Psoas muscle (tissue), 7 donors: ENCODE measurements at regions not wholly inside any gene's neighbourhood (a gene's known extent, or its start where the extent isn't known, plus 50 kb on each side); places are given as distances from the start of the nearest gene placed in this dataset.

ENCODE experiments used
- ATAC-seq, 4 donors: fragments of 200-7000 bp; cut with Tn5 transposase; one replicate each; pipeline ENCODE4 v1.9.1; 2020; ENCODE audit warnings: moderate library complexity in 3 of 4, mild to moderate bottlenecking in 2 of 4
- DNase-seq, 2 donors: peaks; one replicate each; pipeline ENCODE4 v3.0.0-alpha.2; 2020
- H3K27ac ChIP-seq: fragments of 200-600 bp; one replicate; pipeline ENCODE4 v1.8.0; 2022
- H3K27me3 ChIP-seq, 3 donors: fragments of 200-600 bp in 1 of 3; one replicate each; pipeline versions ENCODE4 v1.6.1 to v1.8.0; 2013 to 2022; ENCODE audit warnings: low read length in 2 of 3, mild to moderate bottlenecking in 2 of 3, moderate library complexity in 1 of 3; ENCODE audit not compliant: insufficient read depth in 3 of 3
- H3K36me3 ChIP-seq, 2 donors: fragments of 200-600 bp in 1 of 2; one replicate each; pipeline versions ENCODE4 v1.6.1 to v1.8.0; 2013 to 2022; ENCODE audit warnings: low read depth in 1 of 2, mild to moderate bottlenecking in 1 of 2, moderate library complexity in 1 of 2; ENCODE audit not compliant: insufficient read depth in 1 of 2
- H3K4me1 ChIP-seq: fragments of 200-600 bp; one replicate; pipeline ENCODE4 v1.8.0; 2022
- H3K4me3 ChIP-seq: fragments of 200-600 bp; one replicate; pipeline ENCODE4 v1.8.0; 2022; ENCODE audit warnings: mild to moderate bottlenecking
- H3K9me3 ChIP-seq: fragments of 200-600 bp; one replicate; pipeline ENCODE4 v1.8.0; 2022
- WGBS, 3 donors: extraction: QIAGEN DNeasy Blood & Tissue Kit; methylation state at CpG; one replicate each; pipeline versions ENCODE4 v1.1.6 to v1.1.7; 2013; 5-methylcytosine and 5-hydroxymethylcytosine counted together
- intact Hi-C, 2 donors: fragments of 100-400 bp; cut with DNase I; formaldehyde crosslinking; loops; one replicate each; pipeline versions ENCODE4 v1.11.0 to v1.14.2; 2022
- TF ChIP-seq, protein P1 (sequence below): fragments of 200-600 bp; IDR thresholded peaks from one replicate; pipeline ENCODE4 v1.8.0; 2022; ENCODE audit warnings: antibody characterized with exemption
- donor health status: healthy with polysubstance abuse.
- donor health status: DM: no; HTN: no; CAD: no; lungs with moderate emphysema.
- donor health status: Bipolar disorder and iron deficiency.
- donor health status: healthy.
- donor health status: DM: yes; HTN: yes; CAD: no.
- donor health status: DM: no; HTN: no; CAD: no.
- donor health status: DM: yes; HTN: yes; CAD: no.

GRCh38 chr14:42782754-42783153 lies 1176.1 kb downstream of the LRFN5 start:
- peaks cover 2% of the 10 kb centered on the region for H3K9me3 ChIP-seq

DNA sequence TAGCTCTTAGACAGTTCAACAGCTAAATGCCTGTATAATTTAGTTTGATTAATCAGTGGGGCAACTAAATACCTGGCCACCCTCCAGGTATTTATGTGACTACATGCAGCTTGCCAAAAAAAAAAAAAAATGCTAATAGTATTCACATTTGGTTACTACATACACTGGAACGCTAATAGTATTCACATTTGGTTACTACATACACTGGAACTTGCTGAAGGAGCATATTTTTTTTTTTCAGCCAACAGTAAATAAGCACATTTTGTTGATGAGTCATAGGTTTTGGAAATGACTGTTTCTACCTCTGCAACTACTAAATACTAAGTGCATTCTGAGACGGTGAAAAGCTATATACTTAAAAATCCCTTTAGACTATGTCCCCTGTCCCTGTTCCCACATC lies 1172.3 kb downstream of the LRFN5 start:
- H3K27ac ChIP-seq: no peak overlapping the region
- no peaks in the 10 kb centered on the region for H3K4me1 ChIP-seq
- DNase-seq (no peak), ATAC-seq (no peak)
- no peaks in the 10 kb centered on the region for H3K27me3 ChIP-seq
- intact Hi-C loops: no loop called here
- no peak overlapping the region for H3K4me3 ChIP-seq
- TF ChIP-seq, protein P1, sequence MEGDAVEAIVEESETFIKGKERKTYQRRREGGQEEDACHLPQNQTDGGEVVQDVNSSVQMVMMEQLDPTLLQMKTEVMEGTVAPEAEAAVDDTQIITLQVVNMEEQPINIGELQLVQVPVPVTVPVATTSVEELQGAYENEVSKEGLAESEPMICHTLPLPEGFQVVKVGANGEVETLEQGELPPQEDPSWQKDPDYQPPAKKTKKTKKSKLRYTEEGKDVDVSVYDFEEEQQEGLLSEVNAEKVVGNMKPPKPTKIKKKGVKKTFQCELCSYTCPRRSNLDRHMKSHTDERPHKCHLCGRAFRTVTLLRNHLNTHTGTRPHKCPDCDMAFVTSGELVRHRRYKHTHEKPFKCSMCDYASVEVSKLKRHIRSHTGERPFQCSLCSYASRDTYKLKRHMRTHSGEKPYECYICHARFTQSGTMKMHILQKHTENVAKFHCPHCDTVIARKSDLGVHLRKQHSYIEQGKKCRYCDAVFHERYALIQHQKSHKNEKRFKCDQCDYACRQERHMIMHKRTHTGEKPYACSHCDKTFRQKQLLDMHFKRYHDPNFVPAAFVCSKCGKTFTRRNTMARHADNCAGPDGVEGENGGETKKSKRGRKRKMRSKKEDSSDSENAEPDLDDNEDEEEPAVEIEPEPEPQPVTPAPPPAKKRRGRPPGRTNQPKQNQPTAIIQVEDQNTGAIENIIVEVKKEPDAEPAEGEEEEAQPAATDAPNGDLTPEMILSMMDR: no peak
- WGBS, 3 donors: 73 to 85% (median 77%) methylated on average over 2 of the region's 2 CpGs
- no peaks in the 10 kb centered on the region for H3K36me3 ChIP-seq
- no peaks in the 10 kb centered on the region for H3K9me3 ChIP-seq

More at GRCh38 chr14:42782754-42783153, 1176.1 kb downstream of the LRFN5 start:
- DNase-seq: no peak
- WGBS, 3 donors: 63 to 68% (median 68%) methylated on average over 3 of the region's 3 CpGs
- TF ChIP-seq, protein P1: no peak
- H3K27ac ChIP-seq: no peak overlapping the region
- H3K27me3 ChIP-seq: no peaks in the 10 kb centered on the region
- H3K36me3 ChIP-seq: no peaks in the 10 kb centered on the region
- intact Hi-C loops: no loop called here
- H3K4me1 ChIP-seq: no peaks in the 10 kb centered on the region
- H3K4me3 ChIP-seq: no peak overlapping the region
- no peak for ATAC-seq

GRCh38 chr14:42750771-42751170 lies 1144.1 kb downstream of the LRFN5 start:
- H3K27me3 ChIP-seq: no peaks in the 10 kb centered on the region
- H3K4me3 ChIP-seq: no peak overlapping the region
- H3K36me3 ChIP-seq: no peaks in the 10 kb centered on the region
- ATAC-seq (no peak), DNase-seq (no peak)
- H3K9me3 ChIP-seq: no peaks in the 10 kb centered on the region
- no peak overlapping the region for H3K27ac ChIP-seq
- TF ChIP-seq, protein P1: no peak
- intact Hi-C loops: no loop called here
- no peaks in the 10 kb centered on the region for H3K4me1 ChIP-seq

GRCh38 chr14:42742084-42742483 lies 1135.4 kb downstream of the LRFN5 start:
- TF ChIP-seq, protein P1: no peak
- whole genome bisulfite sequencing, 3 donors: 72 to 93% (median 92%) methylated on average over 2 of the region's 2 CpGs

DNA sequence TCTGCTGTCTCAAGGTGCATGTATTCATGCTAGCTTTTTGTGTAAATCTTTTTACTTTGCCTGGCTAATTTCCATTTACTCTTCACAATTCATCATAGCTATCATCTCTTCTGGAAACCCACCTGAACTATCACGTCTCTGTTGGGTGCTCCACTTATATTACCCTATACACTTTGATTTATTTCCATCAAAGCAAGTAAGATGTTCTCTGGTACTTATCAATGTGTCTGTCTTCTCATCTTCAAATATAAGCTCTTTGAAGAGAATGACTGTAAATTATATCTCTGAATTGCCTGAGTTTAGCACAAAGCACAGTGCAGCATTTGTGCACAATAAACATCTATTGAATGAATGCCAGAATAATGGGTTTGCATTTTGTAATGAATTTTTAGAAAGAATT lies 1129.7 kb downstream of the LRFN5 start:
- Histone ChIP-seq H3K4me3 (no peak overlapping the region), H3K9me3 (peaks cover 4% of the 10 kb centered on the region), H3K4me1 (no peaks in the 10 kb centered on the region), H3K36me3 (no peaks in the 10 kb centered on the region), H3K27ac (no peak overlapping the region), H3K27me3 (no peaks in the 10 kb centered on the region)
- TF ChIP-seq, protein P1: no peak
- WGBS, 3 donors: 29 to 61% (median 33%) methylated on average over 1 of the region's 1 CpG
- ATAC-seq (no peak), DNase-seq (no peak)
- intact Hi-C loops: no loop called here

More at GRCh38 chr14:42742084-42742483, 1135.4 kb downstream of the LRFN5 start:
- Histone ChIP-seq H3K4me1 (no peaks in the 10 kb centered on the region), H3K4me3 (no peak overlapping the region), H3K27me3 (no peaks in the 10 kb centered on the region), H3K36me3 (no peaks in the 10 kb centered on the region), H3K9me3 (no peaks in the 10 kb centered on the region), H3K27ac (no peak overlapping the region)
- DNase-seq (no peak), ATAC-seq (no peak)
- intact Hi-C loops: no loop called here
